Natural killer cell (primary cell): ENCODE measurements at regions not wholly inside any gene's neighbourhood (a gene's known extent, or its start where the extent isn't known, plus 50 kb on each side); places are given as distances from the start of the nearest gene placed in this dataset.

Experiments used
- ATAC-seq, 3 donors: fragments of 150-1000 bp in 2 of 3; fragments of 200-7000 bp in 1 of 3; cut with Tn5 transposase; 1 replicate in 1 of 3; 2 replicates in 2 of 3; pipeline ENCODE4 v1.10.0; 2021; ENCODE audit warnings: mild to moderate bottlenecking in 2 of 3, moderate library complexity in 2 of 3
- DNase-seq, 2 donors: peaks; one replicate each; pipeline versions ENCODE4 v3.0.0 to v3.0.0-alpha.2; 2013 to 2021; ENCODE audit warnings: mixed read lengths in 1 of 2
- H3K27ac ChIP-seq: one replicate; pipeline ENCODE4 v1.5.1; 2013; ENCODE audit warnings: mild to moderate bottlenecking, low read length
- H3K27me3 ChIP-seq: one replicate; pipeline ENCODE4 v1.6.1; 2013; ENCODE audit warnings: low read length; ENCODE audit not compliant: control insufficient read depth, insufficient read depth
- H3K36me3 ChIP-seq: one replicate; pipeline ENCODE4 v1.6.1; 2013; ENCODE audit warnings: low read length; ENCODE audit not compliant: control insufficient read depth, insufficient read depth
- H3K4me1 ChIP-seq: one replicate; pipeline ENCODE4 v1.6.1; 2013; ENCODE audit warnings: low read length; ENCODE audit not compliant: control insufficient read depth, insufficient read depth
- H3K4me3 ChIP-seq: one replicate; pipeline ENCODE4 v1.5.1; 2013; ENCODE audit warnings: low read length
- H3K9me3 ChIP-seq: one replicate; pipeline ENCODE4 v1.6.1; 2013; ENCODE audit warnings: low read length; ENCODE audit not compliant: control insufficient read depth, insufficient read depth
- H3K27ac Mint-ChIP-seq, 2 donors: one replicate each; pipeline ENCODE4 v1.8.0; 2022; ENCODE audit warnings: mild to moderate bottlenecking in 2 of 2, mixed read lengths in 2 of 2, moderate library complexity in 1 of 2
- H3K27me3 Mint-ChIP-seq, 2 donors: one replicate each; pipeline ENCODE4 v1.8.0; 2022; ENCODE audit warnings: low read depth in 2 of 2, mixed read lengths in 2 of 2
- H3K36me3 Mint-ChIP-seq: one replicate; pipeline ENCODE4 v1.8.0; 2022; ENCODE audit warnings: mixed read lengths
- H3K4me1 Mint-ChIP-seq, 2 donors: one replicate each; pipeline ENCODE4 v1.8.0; 2022; ENCODE audit warnings: mixed read lengths in 2 of 2
- H3K4me3 Mint-ChIP-seq: one replicate; pipeline ENCODE4 v1.8.0; 2022; ENCODE audit warnings: mild to moderate bottlenecking, moderate library complexity, mixed read lengths
- H3K9me3 Mint-ChIP-seq, 2 donors: one replicate each; pipeline ENCODE4 v1.8.0; 2022; ENCODE audit warnings: mixed read lengths in 2 of 2
- CTCF ChIP-seq: fragments of 200-600 bp; IDR thresholded peaks from one replicate; pipeline ENCODE4 v1.8.0; 2022; ENCODE audit warnings: antibody characterized with exemption
- WGBS: methylation state at CpG from one replicate; pipeline ENCODE4 v1.1.7; 2013; ENCODE audit warnings: missing lambda C conversion rate; ENCODE audit not compliant: insufficient coverage; 5-methylcytosine and 5-hydroxymethylcytosine counted together
- intact Hi-C: fragments of 100-400 bp; cut with micrococcal nuclease; formaldehyde crosslinking; loops from one replicate; pipeline ENCODE4 v1.14.2; 2022

- ATAC-seq (no peak), DNase-seq (no peak)
- Mint-ChIP-seq H3K27me3 (no peaks in the 10 kb centered on the region), H3K4me1 (no peaks in the 10 kb centered on the region), H3K27ac (no peak overlapping the region), H3K36me3 (no peaks in the 10 kb centered on the region), H3K9me3 (peaks cover 3 to 13% of the 10 kb centered on the region in 2 donors), H3K4me3 (no peak overlapping the region)
- WGBS, result 72% methylated on average over 2 of the region's 2 CpGs
- Histone ChIP-seq H3K36me3 (no peaks in the 10 kb centered on the region), H3K27me3 (no peaks in the 10 kb centered on the region), H3K9me3 (no peaks in the 10 kb centered on the region), H3K27ac (no peak overlapping the region), H3K4me3 (no peak overlapping the region), H3K4me1 (no peaks in the 10 kb centered on the region)
- no peak for TF ChIP-seq CTCF
- intact Hi-C loops, result no loop called here
Measured at GRCh38 chr3:117632191-117632590, 922.6 kb downstream of the TUSC7 start.

- Mint-ChIP-seq H3K36me3 (no peaks in the 10 kb centered on the region), H3K4me3 (no peak overlapping the region), H3K27me3 (no peaks in the 10 kb centered on the region), H3K4me1 (no peaks in the 10 kb centered on the region), H3K9me3 (peaks cover 6 to 13% of the 10 kb centered on the region in 2 donors), H3K27ac (no peak overlapping the region)
- ATAC-seq (no peak), DNase-seq (no peak)
- WGBS, result 63% methylated on average over 4 of the region's 4 CpGs
- TF ChIP-seq CTCF, result no peak
- Histone ChIP-seq H3K4me3 (no peak overlapping the region), H3K36me3 (no peaks in the 10 kb centered on the region), H3K9me3 (no peaks in the 10 kb centered on the region), H3K4me1 (no peaks in the 10 kb centered on the region), H3K27me3 (no peaks in the 10 kb centered on the region), H3K27ac (no peak overlapping the region)
- intact Hi-C loops, result no loop called here
Measured at GRCh38 chr3:117633207-117633606, 923.6 kb downstream of the TUSC7 start.

- Histone ChIP-seq H3K4me3 (no peak overlapping the region), H3K9me3 (no peaks in the 10 kb centered on the region), H3K4me1 (no peaks in the 10 kb centered on the region), H3K36me3 (no peaks in the 10 kb centered on the region), H3K27me3 (no peaks in the 10 kb centered on the region), H3K27ac (no peak overlapping the region)
- H3K9me3 Mint-ChIP-seq, result peaks cover 15 to 20% of the 10 kb centered on the region in 2 donors
- no peak for TF ChIP-seq CTCF
- ATAC-seq, result no peak
- 20% methylated on average over 1 of the region's 5 CpGs for WGBS
- no peak overlapping the region for H3K27ac Mint-ChIP-seq
- intact Hi-C loops, result no loop called here
- DNase-seq, result no peak
- H3K4me1 Mint-ChIP-seq, result no peaks in the 10 kb centered on the region
- no peak overlapping the region for H3K4me3 Mint-ChIP-seq
- H3K36me3 Mint-ChIP-seq, result no peaks in the 10 kb centered on the region
- H3K27me3 Mint-ChIP-seq, result no peaks in the 10 kb centered on the region
Measured at GRCh38 chr3:117637666-117638065, 928.1 kb downstream of the TUSC7 start.

GRCh38 chr3:117644203-117644602 is 934.6 kb downstream of the TUSC7 start:
- Mint-ChIP-seq H3K27ac (no peak overlapping the region), H3K36me3 (no peaks in the 10 kb centered on the region), H3K4me3 (no peak overlapping the region), H3K27me3 (no peaks in the 10 kb centered on the region), H3K4me1 (no peaks in the 10 kb centered on the region), H3K9me3 (peaks cover 10 to 17% of the 10 kb centered on the region in 2 donors)
- Histone ChIP-seq H3K27ac (no peak overlapping the region), H3K4me1 (no peaks in the 10 kb centered on the region), H3K36me3 (no peaks in the 10 kb centered on the region), H3K9me3 (no peaks in the 10 kb centered on the region), H3K4me3 (no peak overlapping the region), H3K27me3 (no peaks in the 10 kb centered on the region)
- no peak for TF ChIP-seq CTCF
- ATAC-seq (no peak), DNase-seq (no peak)
- intact Hi-C loops, result no loop called here
